ENCODE measurements at regions not wholly inside any gene's neighbourhood (a gene's known extent, or its start where the extent isn't known, plus 50 kb on each side); places are given as distances from the start of the nearest gene placed in this dataset.

DNA sequence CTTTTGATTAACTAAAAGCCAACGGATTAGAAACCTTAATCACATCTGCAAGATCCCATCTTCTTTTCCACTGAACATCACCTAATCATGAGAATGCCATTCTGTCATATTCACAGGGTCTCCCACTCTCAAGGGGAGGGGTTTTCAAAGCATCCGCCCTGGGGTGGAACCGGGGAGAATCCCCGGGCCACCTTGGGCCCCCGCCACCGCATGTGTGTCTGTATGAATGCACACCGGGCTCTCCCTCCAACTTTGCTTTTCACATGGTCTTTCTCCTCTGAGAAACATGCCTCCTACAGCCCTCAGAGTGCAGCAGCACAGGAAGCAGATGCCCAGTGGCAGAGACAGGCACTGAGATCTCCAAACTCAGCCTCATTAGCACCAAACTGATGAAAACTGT lies 233.2 kb upstream of the PPP2R2D start:
- no peak for DNase-seq (ENCODE audit: low read depth in 2 of 2)

- DNase-seq (ENCODE audit: low read depth in 2 of 2): no peak
Measured at GRCh38 chr10:131668903-131669302, 231.9 kb upstream of the PPP2R2D start.

DNA sequence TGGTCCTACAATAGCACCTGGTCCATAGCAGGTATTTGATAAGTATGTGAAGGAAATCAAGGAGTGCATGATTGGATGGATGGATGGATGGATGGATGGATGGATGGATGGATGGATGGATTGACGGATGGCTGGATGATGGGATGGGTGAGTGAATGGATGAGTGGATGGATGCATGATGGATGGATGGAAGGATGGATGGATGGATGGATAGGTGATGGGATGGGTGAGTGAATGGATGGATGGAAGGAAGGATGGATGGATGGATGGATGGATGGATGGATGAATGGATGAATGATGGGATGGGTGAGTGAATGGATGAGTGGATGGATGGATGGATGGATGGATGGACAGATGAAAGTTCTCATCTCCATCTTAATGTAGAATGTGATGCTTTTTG lies 231.0 kb upstream of the PPP2R2D start:
- no peak for DNase-seq (ENCODE audit: low read depth in 2 of 2)

DNA sequence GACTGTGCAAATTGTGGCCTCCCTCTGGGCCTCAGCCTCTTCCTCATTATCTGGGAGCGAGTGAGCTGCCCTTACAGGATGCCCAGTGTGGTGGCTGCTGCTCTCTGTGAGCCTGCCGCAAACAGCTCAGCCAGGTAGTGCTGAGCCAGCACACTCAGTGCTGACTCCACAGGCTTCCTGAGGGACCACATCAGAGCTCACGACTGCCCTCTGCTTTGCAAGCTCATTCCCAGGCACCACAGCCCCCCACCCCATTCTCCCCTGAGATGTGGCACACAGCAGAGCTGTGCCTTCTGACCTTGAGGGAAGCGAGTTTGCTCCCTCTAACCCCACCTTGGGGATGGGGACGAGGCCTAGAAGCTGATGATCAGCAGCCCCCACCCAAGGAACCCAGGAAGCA lies 230.5 kb upstream of the PPP2R2D start:
- no peak for DNase-seq (ENCODE audit: low read depth in 2 of 2)

DNA sequence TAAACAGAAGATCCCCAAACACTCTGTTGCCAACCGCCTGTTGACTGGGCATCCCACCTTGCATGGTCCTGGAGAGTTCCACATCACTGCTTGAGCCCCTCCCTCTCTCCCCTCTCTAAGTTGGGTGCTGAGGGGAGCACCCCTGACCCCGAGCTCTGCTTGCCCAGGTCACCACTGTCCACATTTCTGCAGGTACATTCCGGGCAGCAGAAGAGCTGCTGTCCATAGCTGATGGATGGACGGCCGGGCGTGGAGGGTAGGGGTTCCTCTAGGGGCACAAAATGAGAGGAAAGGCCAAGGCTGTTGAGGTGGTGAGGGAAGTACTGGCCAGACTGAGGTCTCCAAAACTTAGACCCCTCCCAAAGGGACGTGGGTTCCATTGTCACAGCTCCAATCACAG lies 227.4 kb upstream of the PPP2R2D start:
- DNase-seq (ENCODE audit: low read depth in 2 of 2): no peak

- DNase-seq (ENCODE audit: low read depth in 2 of 2): no peak
Measured at GRCh38 chr10:131674130-131674529, 226.7 kb upstream of the PPP2R2D start.

DNA sequence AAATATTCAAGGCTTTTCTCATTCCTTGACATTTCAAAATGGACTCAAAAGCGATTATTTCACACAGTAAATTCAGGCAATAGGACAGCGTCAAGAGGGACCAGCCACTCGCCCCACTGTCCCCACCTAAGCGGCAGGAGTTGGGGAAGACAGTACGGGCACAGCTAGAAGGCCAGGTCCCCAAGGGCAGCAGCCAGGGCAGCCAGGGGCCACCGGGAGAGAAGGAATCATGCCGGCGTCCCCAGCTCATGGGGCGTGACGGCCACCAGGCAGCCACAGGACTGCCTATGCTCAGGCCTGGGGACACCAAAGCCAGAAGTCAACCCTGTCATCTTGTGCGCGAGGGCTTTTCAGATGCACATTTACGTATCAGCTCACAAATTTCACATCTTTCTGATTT lies 225.7 kb upstream of the PPP2R2D start:
- no peak for DNase-seq (ENCODE audit: low read depth in 2 of 2)

GRCh38 chr10:131676046-131676799 lies 224.6 kb upstream of the PPP2R2D start:
- DNase-seq (ENCODE audit: low read depth in 2 of 2): no peak

DNA sequence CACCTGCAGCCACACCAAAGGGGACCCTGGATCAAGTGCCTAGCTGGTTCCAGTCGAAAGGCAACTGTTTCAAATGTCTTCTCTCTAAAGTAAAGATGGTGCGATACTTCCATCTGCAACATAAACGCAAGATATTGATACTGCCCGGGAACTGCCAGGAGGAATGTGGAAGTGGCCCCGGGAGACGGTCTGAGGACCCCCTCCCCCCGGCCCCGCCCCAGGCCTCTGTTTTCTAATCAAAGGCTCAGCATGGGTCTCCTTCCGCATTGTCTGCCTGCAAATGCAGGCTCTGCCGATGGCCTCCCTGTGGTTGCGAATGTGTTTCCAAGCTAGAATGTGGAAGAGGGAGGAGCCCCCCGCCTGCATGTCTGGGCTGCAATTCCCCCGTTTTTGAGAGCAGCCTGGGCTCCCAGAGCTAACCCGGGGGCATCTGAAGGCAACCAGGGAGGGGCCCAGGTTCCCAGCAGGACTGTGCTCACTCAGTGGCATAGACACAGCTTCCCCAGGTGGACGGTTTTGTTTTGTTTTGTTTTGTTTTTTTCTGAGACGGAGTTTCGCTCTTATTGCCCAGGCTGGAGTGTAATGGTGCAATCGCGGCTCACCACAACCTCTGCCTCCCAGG lies 223.9 kb upstream of the PPP2R2D start:
- no peak for DNase-seq (ENCODE audit: low read depth in 2 of 2)

- no peak for DNase-seq (ENCODE audit: low read depth in 2 of 2)
Measured at GRCh38 chr10:131677671-131678070, 223.1 kb upstream of the PPP2R2D start.

DNA sequence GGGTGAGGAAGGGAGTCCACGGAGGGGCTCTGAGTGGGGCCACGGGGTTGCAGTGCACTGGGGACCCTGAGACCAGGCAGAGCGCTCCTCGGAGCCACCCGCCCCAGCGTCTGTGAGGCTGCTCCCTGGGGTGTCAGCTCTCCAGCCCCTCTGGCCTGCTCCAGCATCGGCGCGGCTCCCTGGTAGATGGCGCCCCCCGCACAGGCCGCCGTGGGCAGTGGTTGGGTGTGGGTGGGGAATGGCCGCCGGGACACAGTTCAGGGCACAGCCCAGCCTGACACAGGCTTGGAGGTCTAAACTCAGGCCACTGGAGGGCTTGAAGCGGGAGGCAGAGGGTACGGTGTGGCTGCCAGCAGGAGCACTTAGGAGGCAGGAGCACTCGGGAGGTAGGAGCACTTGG lies 222.6 kb upstream of the PPP2R2D start:
- DNase-seq (ENCODE audit: low read depth in 2 of 2): no peak

DNA sequence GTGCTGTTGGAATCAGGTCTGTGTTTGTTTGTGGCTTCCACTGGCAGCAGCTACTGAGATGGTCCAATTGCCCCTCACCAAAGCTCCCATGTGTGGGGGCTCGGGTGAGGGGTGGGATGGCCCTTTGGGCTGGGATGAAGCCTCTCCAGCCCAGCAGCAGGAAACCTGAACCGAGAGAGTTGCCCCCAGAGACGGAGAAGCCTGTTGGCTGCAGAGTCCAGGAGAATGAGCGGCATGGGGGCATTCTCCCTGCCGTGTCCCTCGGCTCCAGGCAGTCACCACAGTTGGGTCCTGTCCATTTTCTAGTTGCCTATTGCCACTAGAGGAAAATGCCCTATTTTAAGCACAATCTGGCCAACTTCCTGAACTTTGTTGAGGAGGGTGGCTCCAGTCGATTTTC lies 222.2 kb upstream of the PPP2R2D start:
- no peak for DNase-seq (ENCODE audit: low read depth in 2 of 2)

DNA sequence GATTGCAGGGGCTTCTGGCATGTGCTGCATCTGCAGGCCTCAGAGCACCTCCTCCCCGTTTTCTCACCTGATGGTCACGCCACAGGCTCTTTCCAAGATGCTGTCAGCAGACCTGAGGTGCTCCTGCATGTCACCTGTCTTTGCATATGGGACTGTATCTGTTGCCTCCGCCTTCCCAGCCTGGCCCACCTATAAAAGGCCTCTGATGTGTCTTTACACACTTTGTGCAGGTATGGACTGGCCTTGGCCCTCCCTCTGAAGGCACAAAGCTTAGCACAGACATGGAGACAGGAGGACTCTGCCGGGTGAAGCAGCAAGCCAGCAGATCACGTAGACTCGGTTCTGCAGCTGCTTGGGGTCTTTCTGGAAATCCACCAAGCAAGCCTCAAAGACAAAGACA lies 220.9 kb upstream of the PPP2R2D start:
- no peak for DNase-seq (ENCODE audit: low read depth in 2 of 2)

- DNase-seq (ENCODE audit: low read depth in 2 of 2): no peak
Measured at GRCh38 chr10:131681122-131681521, 219.7 kb upstream of the PPP2R2D start.

- no peak for DNase-seq (ENCODE audit: low read depth in 2 of 2)
Measured at GRCh38 chr10:131681656-131682055, 219.2 kb upstream of the PPP2R2D start.

DNA sequence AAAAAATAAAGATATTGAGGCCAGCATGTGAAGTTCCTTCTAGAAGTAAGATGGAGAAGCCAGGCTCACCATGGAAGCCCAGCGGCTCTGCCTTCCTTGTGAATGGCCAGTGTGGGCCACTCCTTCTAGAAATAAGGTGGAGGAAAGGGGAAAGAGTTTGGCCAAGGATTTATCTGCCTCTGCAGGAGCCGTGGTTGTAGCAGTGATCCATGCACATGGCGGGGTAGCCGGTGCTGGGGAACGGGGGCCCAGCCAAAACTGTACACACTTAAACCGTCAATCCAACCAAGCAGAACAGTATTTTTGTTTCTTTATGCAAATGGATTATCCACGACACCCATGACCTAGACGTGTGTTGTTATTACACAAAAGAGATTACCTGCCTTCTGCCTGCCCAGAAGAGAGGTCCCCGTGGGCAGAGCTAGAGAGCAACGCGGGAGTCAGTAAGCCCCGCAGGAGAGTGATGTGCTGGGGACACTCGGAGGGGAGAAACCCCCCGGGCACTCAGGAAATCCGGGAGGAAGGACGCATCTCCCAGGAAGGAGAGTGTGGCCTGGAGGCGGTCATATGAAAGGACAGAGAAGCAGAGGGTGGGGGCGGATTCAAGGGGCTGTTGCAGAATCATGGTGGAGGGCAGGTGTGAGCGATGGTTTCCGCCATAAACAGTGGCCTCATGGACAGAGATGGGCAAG lies 218.4 kb upstream of the PPP2R2D start:
- DNase-seq (ENCODE audit: low read depth in 2 of 2): no peak

- DNase-seq (ENCODE audit: low read depth in 2 of 2): no peak
Measured at GRCh38 chr10:131683281-131683861, 217.4 kb upstream of the PPP2R2D start.

- no peak for DNase-seq (ENCODE audit: low read depth in 2 of 2)
Measured at GRCh38 chr10:131683941-131684340, 216.9 kb upstream of the PPP2R2D start.

- no peak for DNase-seq (ENCODE audit: low read depth in 2 of 2)
Measured at GRCh38 chr10:131685007-131685406, 215.8 kb upstream of the PPP2R2D start.

- DNase-seq (ENCODE audit: low read depth in 2 of 2): no peak
Measured at GRCh38 chr10:131685576-131685975, 215.2 kb upstream of the PPP2R2D start.

- no peak for DNase-seq (ENCODE audit: low read depth in 2 of 2)
Measured at GRCh38 chr10:131686781-131687420, 213.9 kb upstream of the PPP2R2D start.

DNA sequence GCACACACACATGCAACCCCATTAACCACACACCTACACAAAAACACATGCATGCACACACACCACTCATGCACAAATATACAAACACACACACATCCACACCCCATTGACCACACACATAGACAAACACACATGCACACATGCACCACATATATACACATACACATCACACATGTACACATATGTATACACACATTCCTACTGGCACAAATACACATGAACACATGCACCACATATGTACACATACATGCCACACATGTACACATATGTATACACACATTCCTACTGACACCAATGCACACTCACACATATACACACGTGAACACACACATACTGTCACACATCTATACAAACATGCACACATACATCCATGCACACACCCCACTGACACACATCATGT lies 212.5 kb upstream of the PPP2R2D start:
- DNase-seq (ENCODE audit: low read depth in 2 of 2): no peak
